H9 (cell line): ENCODE measurements at regions not wholly inside any gene's neighbourhood (a gene's known extent, or its start where the extent isn't known, plus 50 kb on each side); places are given as distances from the start of the nearest gene placed in this dataset.

Experiments
- DNase-seq: peaks from one replicate; pipeline ENCODE4 v3.0.0-alpha.2; 2017
- H2AFZ ChIP-seq: one replicate; pipeline ENCODE4 v1.6.1; 2013; ENCODE audit warnings: mild to moderate bottlenecking, low read length, control low read depth, moderate library complexity
- H2AK5ac ChIP-seq: 2 replicates; pipeline ENCODE4 v1.6.1; 2013; ENCODE audit warnings: low read length, control low read depth, mixed read lengths; ENCODE audit not compliant: insufficient read length
- H2BK120ac ChIP-seq: one replicate; pipeline ENCODE4 v1.6.1; 2013; ENCODE audit warnings: low read depth, mild to moderate bottlenecking, low read length, control low read depth, inconsistent platforms; ENCODE audit not compliant: poor library complexity, severe bottlenecking
- H2BK12ac ChIP-seq: 2 replicates; pipeline ENCODE4 v1.6.1; 2013; ENCODE audit warnings: low read length, control low read depth, mixed read lengths, low read depth; ENCODE audit not compliant: insufficient read length
- H2BK15ac ChIP-seq: 2 replicates; pipeline ENCODE4 v1.6.1; 2013; ENCODE audit warnings: low read depth, low read length, control low read depth
- H2BK20ac ChIP-seq: one replicate; pipeline ENCODE4 v1.6.1; 2013; ENCODE audit warnings: low read depth, mild to moderate bottlenecking, low read length, control low read depth, inconsistent platforms; ENCODE audit not compliant: poor library complexity, severe bottlenecking
- H2BK5ac ChIP-seq: 2 replicates; pipeline ENCODE4 v1.6.1; 2013; ENCODE audit warnings: low read length, control low read depth, mixed read lengths; ENCODE audit not compliant: insufficient read length
- H3K14ac ChIP-seq: 2 replicates; pipeline ENCODE4 v1.6.1; 2013; ENCODE audit warnings: low read length, control low read depth; ENCODE audit not compliant: insufficient read depth
- H3K18ac ChIP-seq: 2 replicates; pipeline ENCODE4 v1.6.1; 2013; ENCODE audit warnings: low read depth, mild to moderate bottlenecking, mixed read lengths, low read length, control low read depth; ENCODE audit not compliant: insufficient read length
- H3K23ac ChIP-seq: 2 replicates; pipeline ENCODE4 v1.6.1; 2013; ENCODE audit warnings: low read length, control low read depth, mixed read lengths, low read depth; ENCODE audit not compliant: insufficient read length
- H3K23me2 ChIP-seq: 2 replicates; pipeline ENCODE4 v1.6.1; 2013; ENCODE audit warnings: low read depth, mild to moderate bottlenecking, mixed read lengths, low read length, control low read depth; ENCODE audit not compliant: insufficient read length, poor library complexity, severe bottlenecking
- H3K27ac ChIP-seq: 2 replicates; pipeline ENCODE4 v1.5.1; 2013; ENCODE audit warnings: low read length, control low read depth, mixed read lengths, low read depth; ENCODE audit not compliant: insufficient read length
- H3K27me3 ChIP-seq: 2 replicates; pipeline ENCODE4 v1.6.1; 2013; ENCODE audit warnings: low read length, control low read depth, inconsistent platforms; ENCODE audit not compliant: insufficient read depth
- H3K4ac ChIP-seq: 2 replicates; pipeline ENCODE4 v1.6.1; 2013; ENCODE audit warnings: low read depth, mild to moderate bottlenecking, control low read depth, inconsistent platforms, low read length, moderate library complexity
- H3K4me1 ChIP-seq: 2 replicates; pipeline ENCODE4 v1.6.1; 2013; ENCODE audit warnings: low read length, control low read depth, inconsistent platforms; ENCODE audit not compliant: insufficient read depth
- H3K4me2 ChIP-seq: 2 replicates; pipeline ENCODE4 v1.6.1; 2013; ENCODE audit warnings: low read length, control low read depth, mixed read lengths; ENCODE audit not compliant: insufficient read length, insufficient read depth
- H3K56ac ChIP-seq: 2 replicates; pipeline ENCODE4 v1.6.1; 2013; ENCODE audit warnings: low read depth, mild to moderate bottlenecking, mixed read lengths, low read length, control low read depth; ENCODE audit not compliant: insufficient read length
- H3K79me1 ChIP-seq: 2 replicates; pipeline ENCODE4 v1.6.1; 2013; ENCODE audit warnings: low read depth, mild to moderate bottlenecking, moderate library complexity, low read length, control low read depth, inconsistent platforms; ENCODE audit not compliant: insufficient read depth, poor library complexity, severe bottlenecking
- H3K79me2 ChIP-seq: 2 replicates; pipeline ENCODE4 v1.6.1; 2013; ENCODE audit warnings: low read length, control low read depth, inconsistent platforms; ENCODE audit not compliant: insufficient read depth
- H3K9ac ChIP-seq: 2 replicates; pipeline ENCODE4 v1.6.1; 2013; ENCODE audit warnings: low read length, control low read depth, mixed read lengths; ENCODE audit not compliant: insufficient read length; ENCODE audit errors: extremely low read depth
- H3K9me3 ChIP-seq: one replicate; pipeline ENCODE4 v1.6.1; 2013; ENCODE audit warnings: low read depth, low read length, inconsistent platforms; ENCODE audit not compliant: control insufficient read depth
- H3T11ph ChIP-seq: one replicate; pipeline ENCODE4 v1.6.1; 2013; ENCODE audit warnings: mild to moderate bottlenecking, low read length, control low read depth, inconsistent platforms
- H4K20me1 ChIP-seq: one replicate; pipeline ENCODE4 v1.6.1; 2013; ENCODE audit not compliant: control insufficient read depth, insufficient read length, insufficient read depth
- H4K5ac ChIP-seq: 2 replicates; pipeline ENCODE4 v1.6.1; 2013; ENCODE audit warnings: low read depth, mild to moderate bottlenecking, mixed read lengths, low read length, control low read depth; ENCODE audit not compliant: insufficient read length
- H4K8ac ChIP-seq: replicated peaks from 2 replicates; pipeline ENCODE4 v1.6.1; 2013; ENCODE audit warnings: low read length, control low read depth, mixed read lengths, low read depth; ENCODE audit not compliant: insufficient read length
- H4K91ac ChIP-seq: 2 replicates; pipeline ENCODE4 v1.6.1; 2013; ENCODE audit warnings: low read depth, mild to moderate bottlenecking, moderate library complexity, mixed read lengths, low read length, control low read depth; ENCODE audit not compliant: insufficient read length
- H3K27ac Mint-ChIP-seq, 3 experiments: 2 replicates in 2 of 3; 3 replicates in 1 of 3; pipeline ENCODE4 v1.8.0; 2020 to 2021; ENCODE audit warnings: mixed read lengths in 3 of 3, mild to moderate bottlenecking in 1 of 3, moderate library complexity in 1 of 3
- H3K27me3 Mint-ChIP-seq: 2 replicates; pipeline ENCODE4 v1.8.0; 2021; ENCODE audit warnings: low read depth, mild to moderate bottlenecking, moderate library complexity, mixed read lengths
- H3K36me3 Mint-ChIP-seq, 3 experiments: 2 replicates in 2 of 3; 3 replicates in 1 of 3; pipeline ENCODE4 v1.8.0; 2020 to 2021; ENCODE audit warnings: low read depth in 3 of 3, mixed read lengths in 3 of 3; ENCODE audit not compliant: insufficient read depth in 1 of 3
- H3K4me1 Mint-ChIP-seq, 2 experiments: 2 replicates each; pipeline ENCODE4 v1.8.0; 2020; ENCODE audit warnings: mixed read lengths in 2 of 2
- H3K4me3 Mint-ChIP-seq, 2 experiments: 2 replicates in 1 of 2; 3 replicates in 1 of 2; pipeline ENCODE4 v1.8.0; 2020 to 2021; ENCODE audit warnings: mild to moderate bottlenecking in 2 of 2, mixed read lengths in 2 of 2, moderate library complexity in 1 of 2
- H3K9me3 Mint-ChIP-seq, 2 experiments: 2 replicates in 1 of 2; 3 replicates in 1 of 2; pipeline ENCODE4 v1.8.0; 2020; ENCODE audit warnings: mild to moderate bottlenecking in 2 of 2, mixed read lengths in 2 of 2, moderate library complexity in 1 of 2
- WGBS: extraction: QIAGEN DNeasy Blood & Tissue Kit; methylation state at CpG from one replicate; pipeline ENCODE4 v1.1.7; 2013; ENCODE audit warnings: missing lambda C conversion rate, low lambda C conversion rate, mixed read lengths; ENCODE audit not compliant: insufficient read length; ENCODE audit errors: extremely low coverage; 5-methylcytosine and 5-hydroxymethylcytosine counted together
- TF ChIP-seq, protein P1 (sequence below): fragments of 200-600 bp; sonication (generic); conservative IDR thresholded peaks from 3 replicates; pipeline ENCODE4 v1.8.0; 2021; ENCODE audit warnings: antibody characterized with exemption, mild to moderate bottlenecking

- no CpG with 5 or more reads among the region's 6 CpGs for WGBS
- Mint-ChIP-seq H3K4me3 (no peak overlapping the region), H3K4me1 (peaks cover 0 to 2% of the 10 kb centered on the region in 2 experiments; a peak in 1 of 4 replicates), H3K36me3 (peaks cover 0 to 16% (median 5%) of the 10 kb centered on the region in 3 experiments; a peak in 3 of 7 replicates), H3K27me3 (no peaks in the 10 kb centered on the region), H3K9me3 (peaks cover 5 to 10% of the 10 kb centered on the region in 2 experiments), H3K27ac (no peak overlapping the region)
- Histone ChIP-seq H3K56ac (no peak overlapping the region), H3K4ac (no peak overlapping the region), H3K79me1 (no peaks in the 10 kb centered on the region), H3K9ac (no peak overlapping the region), H3K14ac (no peak overlapping the region), H3K4me1 (no peaks in the 10 kb centered on the region), H2BK20ac (no peak overlapping the region), H3K9me3 (no peaks in the 10 kb centered on the region), H4K20me1 (no peaks in the 10 kb centered on the region), H2AK5ac (no peak overlapping the region), H3K27me3 (no peaks in the 10 kb centered on the region), H3T11ph (no peak overlapping the region), H2BK5ac (no peak overlapping the region), H3K4me2 (no peak overlapping the region), H3K79me2 (no peaks in the 10 kb centered on the region), H4K8ac (no peak overlapping the region), H4K5ac (no peak overlapping the region), H4K91ac (no peak overlapping the region), H3K23ac (no peak overlapping the region), H3K23me2 (no peaks in the 10 kb centered on the region), H2BK120ac (no peak overlapping the region), H2BK12ac (no peak overlapping the region), H3K18ac (no peak overlapping the region), H2AFZ (no peak overlapping the region), H2BK15ac (no peak overlapping the region), H3K27ac (no peak overlapping the region)
- DNase-seq, result no peak
- TF ChIP-seq, protein P1, sequence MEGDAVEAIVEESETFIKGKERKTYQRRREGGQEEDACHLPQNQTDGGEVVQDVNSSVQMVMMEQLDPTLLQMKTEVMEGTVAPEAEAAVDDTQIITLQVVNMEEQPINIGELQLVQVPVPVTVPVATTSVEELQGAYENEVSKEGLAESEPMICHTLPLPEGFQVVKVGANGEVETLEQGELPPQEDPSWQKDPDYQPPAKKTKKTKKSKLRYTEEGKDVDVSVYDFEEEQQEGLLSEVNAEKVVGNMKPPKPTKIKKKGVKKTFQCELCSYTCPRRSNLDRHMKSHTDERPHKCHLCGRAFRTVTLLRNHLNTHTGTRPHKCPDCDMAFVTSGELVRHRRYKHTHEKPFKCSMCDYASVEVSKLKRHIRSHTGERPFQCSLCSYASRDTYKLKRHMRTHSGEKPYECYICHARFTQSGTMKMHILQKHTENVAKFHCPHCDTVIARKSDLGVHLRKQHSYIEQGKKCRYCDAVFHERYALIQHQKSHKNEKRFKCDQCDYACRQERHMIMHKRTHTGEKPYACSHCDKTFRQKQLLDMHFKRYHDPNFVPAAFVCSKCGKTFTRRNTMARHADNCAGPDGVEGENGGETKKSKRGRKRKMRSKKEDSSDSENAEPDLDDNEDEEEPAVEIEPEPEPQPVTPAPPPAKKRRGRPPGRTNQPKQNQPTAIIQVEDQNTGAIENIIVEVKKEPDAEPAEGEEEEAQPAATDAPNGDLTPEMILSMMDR, result no peak
Observed at GRCh38 chr7:52609511-52609910, 425.9 kb upstream of the POM121L12 start.
